SU-DHL-6 (cell line): ENCODE measurements at regions not wholly inside any gene's neighbourhood (a gene's known extent, or its start where the extent isn't known, plus 50 kb on each side); places are given as distances from the start of the nearest gene placed in this dataset.
"Not testable (repeated sequence)": the region's sequence is repeated elsewhere in the genome, so short reads cannot be mapped to it uniquely, and the experiment has no call there.

ENCODE experiments used
- CTCF ChIP-seq: fragments of 200-600 bp; sonication (generic); IDR thresholded peaks from one replicate; pipeline ENCODE4 v1.5.1; 2017; ENCODE audit warnings: antibody characterized with exemption, mild to moderate bottlenecking, low read length, moderate library complexity; ENCODE audit not compliant: insufficient read depth, poor library complexity, severe bottlenecking
- EZH2phosphoT487 ChIP-seq: fragments of 200-600 bp; sonication (generic), shearing (Covaris generic); conservative IDR thresholded peaks from 2 replicates; pipeline ENCODE4 v1.6.1; 2018; ENCODE audit warnings: mild to moderate bottlenecking, antibody characterized with exemption, low read length, moderate library complexity, mixed read lengths

- TF ChIP-seq CTCF, EZH2phosphoT487: not testable (repeated sequence)
These were observed 546.9 kb downstream of the NR2F2 start for GRCh38 chr15:96877442-96877841.
